ENCODE measurements at regions not wholly inside any gene's neighbourhood (a gene's known extent, or its start where the extent isn't known, plus 50 kb on each side); places are given as distances from the start of the nearest gene placed in this dataset.

- H3K4me1 ChIP-seq (ENCODE audit: insufficient read depth, low read length, poor library complexity, severe bottlenecking): no peaks in the 10 kb centered on the region
These were observed 548.9 kb downstream of the IRX1 start for GRCh38 chr5:4144411-4145007.

GRCh38 chr5:4145511-4145910 lies 549.9 kb downstream of the IRX1 start:
- ChIA-PET CTCF (ENCODE audit: unreplicated experiment) (no interaction called here), POLR2A (no interaction called here)
- Histone ChIP-seq H4K20me1 (ENCODE audit: insufficient read depth, low read length) (no peaks in the 10 kb centered on the region), H3K4me3 (ENCODE audit: low read depth, low read length, poor library complexity, severe bottlenecking) (no peak overlapping the region), H2AFZ (ENCODE audit: low read length) (no peak overlapping the region), H3K9me3 (ENCODE audit: low read length) (no peaks in the 10 kb centered on the region), H3K9me2 (ENCODE audit: insufficient read depth, low read length) (no peaks in the 10 kb centered on the region), H3K79me2 (ENCODE audit: insufficient read depth, low read depth, low read length) (no peaks in the 10 kb centered on the region), H3K4me2 (ENCODE audit: low read length) (no peak overlapping the region), H3K4me1 (ENCODE audit: insufficient read depth, low read length, poor library complexity, severe bottlenecking) (no peaks in the 10 kb centered on the region), H3K36me3 (ENCODE audit: insufficient read depth, low read length) (no peaks in the 10 kb centered on the region), H3K27ac (ENCODE audit: low read depth, low read length, poor library complexity, severe bottlenecking) (no peak overlapping the region)
- TF ChIP-seq CTCF (conservative IDR thresholded peaks at IDR 0.05; ENCODE audit: low read length) (no peak), EZH2phosphoT487 (IDR thresholded peaks at IDR 0.05; ENCODE audit: borderline replicate concordance, low read depth, low read length) (no peak)
- BruUV-seq (replicated peaks): no TSS peak
- intact Hi-C loops (cut with micrococcal nuclease; ENCODE audit: unreplicated experiment): no loop called here
- no peak for DNase-seq (ENCODE audit: low spot score)

More at GRCh38 chr5:4144411-4145007, 548.9 kb downstream of the IRX1 start:
- Histone ChIP-seq H3K9me2 (ENCODE audit: insufficient read depth, low read length) (no peaks in the 10 kb centered on the region), H3K79me2 (ENCODE audit: insufficient read depth, low read depth, low read length) (no peaks in the 10 kb centered on the region), H3K36me3 (ENCODE audit: insufficient read depth, low read length) (no peaks in the 10 kb centered on the region), H3K27ac (ENCODE audit: low read depth, low read length, poor library complexity, severe bottlenecking) (no peak overlapping the region), H2AFZ (ENCODE audit: low read length) (no peak overlapping the region), H3K4me3 (ENCODE audit: low read depth, low read length, poor library complexity, severe bottlenecking) (no peak overlapping the region), H3K4me2 (ENCODE audit: low read length) (no peak overlapping the region), H4K20me1 (ENCODE audit: insufficient read depth, low read length) (no peaks in the 10 kb centered on the region), H3K9me3 (ENCODE audit: low read length) (no peaks in the 10 kb centered on the region)
- no peak for TF ChIP-seq CTCF (conservative IDR thresholded peaks at IDR 0.05; ENCODE audit: low read length)
- TF ChIP-seq EZH2phosphoT487 (IDR thresholded peaks at IDR 0.05; ENCODE audit: borderline replicate concordance, low read depth, low read length): no peak
- BruUV-seq (replicated peaks): no TSS peak
- POLR2A ChIA-PET: interaction anchor here (0.6 kb wide), 1 partner anchor 161 kb away, joined by 3 read pairs; no protein-coding TSS in a partner anchor
- intact Hi-C loops (cut with micrococcal nuclease; ENCODE audit: unreplicated experiment): no loop called here
- DNase-seq (ENCODE audit: low spot score): no peak
- CTCF ChIA-PET (ENCODE audit: unreplicated experiment): no interaction called here

GRCh38 chr5:4148009-4148408 lies 552.4 kb downstream of the IRX1 start:
- CTCF ChIA-PET (ENCODE audit: unreplicated experiment): no interaction called here
- Histone ChIP-seq H3K4me1 (ENCODE audit: insufficient read depth, low read length, poor library complexity, severe bottlenecking) (no peaks in the 10 kb centered on the region), H3K9me3 (ENCODE audit: low read length) (no peaks in the 10 kb centered on the region), H3K4me2 (ENCODE audit: low read length) (no peak overlapping the region), H4K20me1 (ENCODE audit: insufficient read depth, low read length) (no peaks in the 10 kb centered on the region), H3K79me2 (ENCODE audit: insufficient read depth, low read depth, low read length) (no peaks in the 10 kb centered on the region), H3K9me2 (ENCODE audit: insufficient read depth, low read length) (no peaks in the 10 kb centered on the region), H3K4me3 (ENCODE audit: low read depth, low read length, poor library complexity, severe bottlenecking) (no peak overlapping the region), H3K36me3 (ENCODE audit: insufficient read depth, low read length) (no peaks in the 10 kb centered on the region), H3K27ac (ENCODE audit: low read depth, low read length, poor library complexity, severe bottlenecking) (no peak overlapping the region), H2AFZ (ENCODE audit: low read length) (no peak overlapping the region)
- POLR2A ChIA-PET: interaction anchor here (0.7 kb wide), 1 partner anchor 245 kb away, joined by 4 read pairs; no protein-coding TSS in a partner anchor
- no peak for TF ChIP-seq CTCF (conservative IDR thresholded peaks at IDR 0.05; ENCODE audit: low read length)
- no peak for TF ChIP-seq EZH2phosphoT487 (IDR thresholded peaks at IDR 0.05; ENCODE audit: borderline replicate concordance, low read depth, low read length)
- no peak for DNase-seq (ENCODE audit: low spot score)
- intact Hi-C loops (cut with micrococcal nuclease; ENCODE audit: unreplicated experiment): no loop called here
- BruUV-seq (replicated peaks): no TSS peak

Data from OCI-LY7 (cell line).